Kidney (tissue), 13 donors: ENCODE measurements at regions not wholly inside any gene's neighbourhood (a gene's known extent, or its start where the extent isn't known, plus 50 kb on each side); places are given as distances from the start of the nearest gene placed in this dataset.
"Not testable (repeated sequence)": the region's sequence is repeated elsewhere in the genome, so short reads cannot be mapped to it uniquely, and the experiment has no call there.

Source experiments
- DNase-seq, 5 donors: peaks; one replicate each; pipeline ENCODE4 v3.0.0-alpha.2; 2013 to 2020
- FAIRE-seq: peaks from 2 replicates; lab custom pipeline; 2012; peaks lifted over from hg19 to GRCh38; lab: Jason Lieb, UNC
- H3K27ac ChIP-seq, 2 donors: one replicate each; pipeline ENCODE4 v1.7.0; 2013; ENCODE audit warnings: low read depth in 2 of 2, low read length in 2 of 2, inconsistent platforms in 1 of 2
- H3K27me3 ChIP-seq: one replicate; pipeline ENCODE4 v1.7.1; 2013; ENCODE audit warnings: low read length, inconsistent platforms; ENCODE audit not compliant: control insufficient read depth, insufficient read depth
- H3K36me3 ChIP-seq, 3 donors: one replicate each; pipeline versions ENCODE4 v1.7.0 to v1.7.1; 2013; ENCODE audit warnings: low read length in 3 of 3, control low read depth in 1 of 3, inconsistent platforms in 1 of 3; ENCODE audit not compliant: insufficient read depth in 3 of 3, control insufficient read depth in 2 of 3
- H3K4me1 ChIP-seq, 3 donors: one replicate each; pipeline versions ENCODE4 v1.7.0 to v1.7.1; 2013; ENCODE audit warnings: low read length in 3 of 3, inconsistent platforms in 1 of 3, low read depth in 1 of 3; ENCODE audit not compliant: control insufficient read depth in 2 of 3, insufficient read depth in 2 of 3
- H3K4me3 ChIP-seq, 3 donors: one replicate each; pipeline versions ENCODE4 v1.7.0 to v1.8.1; 2013; ENCODE audit warnings: low read length in 3 of 3, control low read depth in 1 of 3, inconsistent platforms in 1 of 3
- H3K9ac ChIP-seq, 3 donors: one replicate each; pipeline versions ENCODE4 v1.7.0 to v1.7.1; 2013; ENCODE audit warnings: low read length in 3 of 3, control low read depth in 1 of 3, inconsistent platforms in 1 of 3
- H3K9me3 ChIP-seq, 3 donors: one replicate each; pipeline versions ENCODE4 v1.7.0 to v1.7.1; 2013; ENCODE audit warnings: low read length in 3 of 3, control low read depth in 1 of 3, inconsistent platforms in 1 of 3; ENCODE audit not compliant: control insufficient read depth in 2 of 3, insufficient read depth in 1 of 3
- intact Hi-C: fragments of 100-400 bp; cut with DNase I; formaldehyde crosslinking; loops from one replicate; pipeline ENCODE4 v1.11.1; 2022
- TF ChIP-seq, protein P1 (sequence below): IDR thresholded peaks from 3 replicates; pipeline ENCODE4 v1.5.1; 2012; ENCODE audit warnings: mild to moderate bottlenecking, moderate library complexity, borderline replicate concordance; ENCODE audit not compliant: insufficient read depth; ENCODE audit errors: extremely low read depth
- donor health status: control.
- donor health status: control.
- donor health status: control.
- donor health status: control.
- donor health status: control.
- donor health status: DM: yes; HTN: yes; CAD: no.
- donor health status: Normal renal cell carcinoma (clear cell type).

DNA sequence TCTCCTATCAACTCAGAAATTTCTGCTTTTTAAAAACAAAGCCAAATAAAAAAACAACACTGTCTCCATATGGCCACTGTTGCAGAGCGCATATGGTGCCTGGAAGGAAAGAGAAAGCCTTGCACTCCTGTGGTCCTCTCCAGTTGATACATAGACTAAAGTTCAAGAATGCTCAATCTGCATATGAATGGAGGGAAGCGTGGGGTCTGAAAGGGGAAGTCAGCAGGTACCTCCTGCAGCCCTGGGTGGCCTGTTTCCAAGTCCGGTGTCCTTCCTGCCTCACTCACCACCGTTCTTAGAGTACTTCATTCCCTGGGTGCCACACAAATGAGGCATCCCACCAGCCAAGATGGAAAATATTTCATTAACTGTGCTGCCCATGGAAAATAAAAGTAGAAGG is 138.3 kb upstream of the PALS2 start:
- Histone ChIP-seq H3K36me3 (no peaks in the 10 kb centered on the region), H3K4me1 (no peaks in the 10 kb centered on the region)

GRCh38 chr7:24436131-24436920 is 136.9 kb upstream of the PALS2 start:
- Histone ChIP-seq H3K27me3 (no peaks in the 10 kb centered on the region), H3K27ac (no peak overlapping the region), H3K36me3 (no peaks in the 10 kb centered on the region), H3K4me3 (no peak overlapping the region), H3K9me3 (no peaks in the 10 kb centered on the region), H3K4me1 (no peaks in the 10 kb centered on the region), H3K9ac (no peak overlapping the region)
- TF ChIP-seq, protein P1, sequence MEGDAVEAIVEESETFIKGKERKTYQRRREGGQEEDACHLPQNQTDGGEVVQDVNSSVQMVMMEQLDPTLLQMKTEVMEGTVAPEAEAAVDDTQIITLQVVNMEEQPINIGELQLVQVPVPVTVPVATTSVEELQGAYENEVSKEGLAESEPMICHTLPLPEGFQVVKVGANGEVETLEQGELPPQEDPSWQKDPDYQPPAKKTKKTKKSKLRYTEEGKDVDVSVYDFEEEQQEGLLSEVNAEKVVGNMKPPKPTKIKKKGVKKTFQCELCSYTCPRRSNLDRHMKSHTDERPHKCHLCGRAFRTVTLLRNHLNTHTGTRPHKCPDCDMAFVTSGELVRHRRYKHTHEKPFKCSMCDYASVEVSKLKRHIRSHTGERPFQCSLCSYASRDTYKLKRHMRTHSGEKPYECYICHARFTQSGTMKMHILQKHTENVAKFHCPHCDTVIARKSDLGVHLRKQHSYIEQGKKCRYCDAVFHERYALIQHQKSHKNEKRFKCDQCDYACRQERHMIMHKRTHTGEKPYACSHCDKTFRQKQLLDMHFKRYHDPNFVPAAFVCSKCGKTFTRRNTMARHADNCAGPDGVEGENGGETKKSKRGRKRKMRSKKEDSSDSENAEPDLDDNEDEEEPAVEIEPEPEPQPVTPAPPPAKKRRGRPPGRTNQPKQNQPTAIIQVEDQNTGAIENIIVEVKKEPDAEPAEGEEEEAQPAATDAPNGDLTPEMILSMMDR, result no peak
- intact Hi-C loops, result no loop called here
- DNase-seq, result no peak
- FAIRE-seq, result no peak

More for the DNA sequence above, 138.3 kb upstream of the PALS2 start:
- no peak overlapping the region for H3K9ac ChIP-seq
- intact Hi-C loops, result no loop called here
- H3K27me3 ChIP-seq, result no peaks in the 10 kb centered on the region
- FAIRE-seq, result no peak
- no peak overlapping the region for H3K27ac ChIP-seq
- TF ChIP-seq, protein P1, result no peak
- no peaks in the 10 kb centered on the region for H3K9me3 ChIP-seq
- no peak for DNase-seq
- no peak overlapping the region for H3K4me3 ChIP-seq

DNA sequence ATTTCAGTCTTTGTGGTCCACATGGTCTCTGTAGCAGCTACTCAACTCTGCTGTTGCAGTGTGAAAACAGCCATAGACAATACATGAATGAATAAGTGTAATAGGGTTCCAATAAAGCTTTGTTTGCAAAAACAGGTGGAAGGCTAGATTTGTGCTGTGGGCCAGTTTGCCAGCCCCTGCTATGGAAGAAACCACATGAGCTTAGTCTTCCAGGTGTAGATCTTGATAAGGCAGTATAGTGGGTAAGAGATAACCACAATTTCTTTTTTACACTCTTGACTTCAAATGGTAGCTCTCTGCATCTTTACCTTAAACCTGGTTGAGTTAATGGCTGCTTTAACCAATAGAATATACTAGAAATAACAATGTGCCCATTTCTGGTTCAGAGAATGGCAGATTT is 135.0 kb upstream of the PALS2 start:
- Histone ChIP-seq H3K9ac (no peak overlapping the region), H3K36me3 (no peaks in the 10 kb centered on the region), H3K27ac (no peak overlapping the region), H3K4me1 (no peaks in the 10 kb centered on the region), H3K9me3 (no peaks in the 10 kb centered on the region), H3K4me3 (no peak overlapping the region), H3K27me3 (no peaks in the 10 kb centered on the region)
- TF ChIP-seq, protein P1, result no peak
- FAIRE-seq, result no peak
- no peak for DNase-seq
- intact Hi-C loops, result no loop called here

- H3K27me3 ChIP-seq, intact Hi-C loops, FAIRE-seq: not testable (repeated sequence)
These were observed 134.1 kb upstream of the PALS2 start for GRCh38 chr7:24439104-24439503.

More at GRCh38 chr7:24439104-24439503, 134.1 kb upstream of the PALS2 start:
- H3K4me1 ChIP-seq, H3K27ac ChIP-seq, H3K36me3 ChIP-seq, H3K9ac ChIP-seq, H3K4me3 ChIP-seq, DNase-seq, H3K9me3 ChIP-seq: not testable (repeated sequence)
